HG03097 (cell line): ENCODE measurements at regions not wholly inside any gene's neighbourhood (a gene's known extent, or its start where the extent isn't known, plus 50 kb on each side); places are given as distances from the start of the nearest gene placed in this dataset.
A peak's percentile ranks its signal among the peaks of the same experiment; 100 is the strongest.
"Not testable (repeated sequence)": the region's sequence is repeated elsewhere in the genome, so short reads cannot be mapped to it uniquely, and the experiment has no call there.

ENCODE experiments used
- ATAC-seq: cut with Tn5 transposase; IDR thresholded peaks from one replicate; pipeline ENCODE4 v1.9.1; 2021; ENCODE audit not compliant: unreplicated experiment, low FRiP score

- no peak for ATAC-seq
Measured at GRCh38 chr1:194076646-194077045, 890.2 kb upstream of the B3GALT2 start.

GRCh38 chr1:194073833-194074232 lies 887.4 kb upstream of the B3GALT2 start:
- ATAC-seq = no peak

- no peak for ATAC-seq
Measured at GRCh38 chr1:194071205-194071604, 884.8 kb upstream of the B3GALT2 start.

- ATAC-seq = no peak
Measured at GRCh38 chr1:194069831-194070218, 883.4 kb upstream of the B3GALT2 start.

DNA sequence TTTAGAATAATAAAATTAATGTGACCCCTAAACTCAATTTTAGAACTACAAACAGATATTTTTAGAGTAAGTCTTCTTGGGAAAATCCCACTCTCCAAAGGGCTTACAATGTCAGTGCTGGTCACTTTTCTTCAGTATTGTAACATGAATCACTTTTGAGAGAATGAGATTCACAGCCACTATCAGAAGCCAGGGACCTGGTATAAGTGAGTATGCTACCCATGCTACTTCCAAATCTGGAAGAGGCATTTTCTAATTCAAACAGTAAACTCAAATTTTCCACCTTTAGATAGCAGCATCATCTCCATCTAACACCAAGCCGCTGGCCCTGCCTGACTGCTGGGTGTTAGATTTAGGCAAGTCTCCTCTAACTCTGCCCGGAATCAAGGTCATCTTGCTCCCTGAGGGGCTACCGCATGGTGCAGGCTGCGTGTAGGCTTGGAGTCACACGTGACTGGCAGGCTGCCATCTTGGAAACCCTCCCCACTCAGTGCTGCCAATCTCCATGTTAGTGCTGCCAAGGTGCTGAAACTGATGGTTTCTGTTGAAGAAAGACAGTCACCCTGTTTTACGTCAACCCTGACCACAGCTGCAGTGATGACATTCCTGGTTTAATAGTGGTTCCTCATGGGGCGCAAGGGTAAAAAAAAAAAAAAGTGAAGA lies 882.9 kb upstream of the B3GALT2 start:
- no peak for ATAC-seq

DNA sequence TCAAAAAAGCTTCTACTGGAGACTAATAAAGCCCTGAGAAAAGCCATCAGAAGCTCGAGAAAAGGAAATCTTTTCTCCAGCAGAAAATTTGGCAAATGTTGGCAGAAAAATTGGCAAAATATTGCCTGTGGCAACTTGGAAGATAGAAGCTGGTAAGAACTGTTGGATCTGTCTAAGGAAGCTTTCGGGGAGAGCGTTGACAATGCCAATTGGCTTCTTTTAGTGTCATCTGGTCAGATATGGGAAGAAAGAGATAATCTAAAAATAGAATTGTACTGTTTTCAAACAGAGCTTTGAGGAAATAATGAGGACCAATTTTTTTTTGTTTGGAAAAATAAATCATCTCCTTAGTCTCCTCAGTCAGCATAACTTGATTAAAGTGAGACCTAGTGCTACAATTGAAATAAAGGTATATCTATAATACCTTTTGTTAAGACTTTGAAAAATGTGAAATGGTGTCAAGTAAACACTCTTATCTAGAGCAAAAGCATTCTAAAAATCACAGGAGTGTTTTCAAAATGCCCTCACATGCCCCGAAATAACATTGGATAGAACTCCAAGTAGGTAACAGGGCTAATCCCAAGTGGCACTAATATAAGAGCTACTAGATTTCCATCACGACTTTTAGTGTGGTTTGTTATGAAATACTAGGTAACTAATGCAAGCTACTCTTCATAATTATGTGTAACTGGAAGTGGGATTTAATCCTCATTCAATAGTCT lies 882.2 kb upstream of the B3GALT2 start:
- no peak for ATAC-seq

DNA sequence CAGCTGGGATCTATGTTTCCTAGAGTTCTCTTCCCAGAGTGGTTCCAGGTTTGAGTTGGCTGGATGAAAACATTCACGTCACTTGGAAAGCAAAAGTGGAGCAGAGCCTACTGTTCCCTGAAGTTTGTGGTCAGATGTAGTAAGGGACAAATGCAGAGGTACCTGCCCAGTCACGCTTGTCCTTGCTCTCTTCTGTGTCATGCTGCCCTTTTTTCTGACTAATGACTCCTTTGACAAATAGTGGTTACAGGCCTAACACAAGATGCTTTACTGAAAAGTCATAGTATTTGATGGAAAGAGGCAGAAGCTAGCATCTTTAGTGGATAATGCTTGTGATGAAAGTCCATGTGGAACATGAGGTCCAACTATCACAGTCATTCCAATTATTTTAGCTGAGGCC lies 881.4 kb upstream of the B3GALT2 start:
- ATAC-seq = no peak

DNA sequence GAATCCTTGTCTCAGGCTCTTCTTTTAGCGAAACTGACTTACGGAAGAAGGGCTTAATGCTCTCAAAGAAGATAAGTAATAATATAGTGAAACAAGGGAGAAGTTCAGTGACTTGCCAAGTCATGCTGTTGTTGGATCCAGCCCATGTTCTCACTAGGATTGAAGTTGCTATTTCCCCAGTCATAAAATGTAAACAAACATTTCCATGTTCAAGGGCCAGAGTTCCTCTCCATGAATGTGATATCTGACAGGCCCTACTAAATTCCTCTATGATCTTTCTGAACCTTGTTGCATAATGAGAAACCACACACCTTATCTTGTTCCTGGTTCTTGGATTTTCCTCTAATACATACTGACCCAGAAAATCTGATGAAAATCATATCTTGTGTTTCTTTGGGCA lies 876.5 kb upstream of the B3GALT2 start:
- ATAC-seq = no peak

GRCh38 chr1:194062526-194062925 lies 876.1 kb upstream of the B3GALT2 start:
- ATAC-seq = no peak

GRCh38 chr1:194060481-194060880 lies 874.1 kb upstream of the B3GALT2 start:
- no peak for ATAC-seq

GRCh38 chr1:194058268-194058667 lies 871.9 kb upstream of the B3GALT2 start:
- ATAC-seq = not testable (repeated sequence)

GRCh38 chr1:194056169-194056568 lies 869.8 kb upstream of the B3GALT2 start:
- no peak for ATAC-seq

- no peak for ATAC-seq
Measured at GRCh38 chr1:194055536-194055935, 869.1 kb upstream of the B3GALT2 start.

DNA sequence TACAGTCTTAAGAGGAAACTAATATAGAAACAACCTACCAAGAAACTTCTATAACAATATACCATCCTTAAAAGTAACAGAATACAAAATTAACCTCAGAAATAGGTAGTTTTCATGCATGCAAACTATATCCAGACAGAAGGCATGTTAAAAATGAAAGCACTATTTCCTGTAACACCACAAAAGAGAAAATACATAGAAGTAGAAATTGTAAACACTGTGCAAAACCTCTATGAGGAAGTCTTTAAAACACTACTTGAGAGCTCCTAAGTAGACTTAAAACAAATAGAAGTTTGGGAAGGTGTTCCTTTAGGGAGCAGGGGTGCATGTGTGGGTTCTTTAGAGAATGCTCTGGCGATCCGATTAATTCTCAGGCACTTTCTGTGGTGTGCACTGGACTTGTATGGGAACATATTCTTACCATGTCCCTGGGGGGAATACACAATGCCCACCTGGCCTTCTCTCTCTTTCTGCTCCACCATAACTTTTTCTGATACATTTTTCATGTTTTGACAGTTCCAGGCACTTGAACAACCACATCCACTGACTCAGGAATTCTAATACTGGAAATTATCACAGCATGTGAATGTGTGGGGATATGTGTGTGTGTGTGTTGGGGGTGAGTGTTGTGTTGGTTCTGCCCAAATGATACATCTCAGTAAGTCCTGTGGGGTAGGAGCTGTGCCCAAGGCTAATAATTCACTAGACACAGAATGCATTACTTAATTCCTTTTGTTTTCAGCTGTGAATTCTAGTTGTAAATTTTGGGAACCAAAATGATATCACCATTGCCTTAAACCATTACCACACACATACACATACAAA lies 866.3 kb upstream of the B3GALT2 start:
- peak; percentile 52 for ATAC-seq

DNA sequence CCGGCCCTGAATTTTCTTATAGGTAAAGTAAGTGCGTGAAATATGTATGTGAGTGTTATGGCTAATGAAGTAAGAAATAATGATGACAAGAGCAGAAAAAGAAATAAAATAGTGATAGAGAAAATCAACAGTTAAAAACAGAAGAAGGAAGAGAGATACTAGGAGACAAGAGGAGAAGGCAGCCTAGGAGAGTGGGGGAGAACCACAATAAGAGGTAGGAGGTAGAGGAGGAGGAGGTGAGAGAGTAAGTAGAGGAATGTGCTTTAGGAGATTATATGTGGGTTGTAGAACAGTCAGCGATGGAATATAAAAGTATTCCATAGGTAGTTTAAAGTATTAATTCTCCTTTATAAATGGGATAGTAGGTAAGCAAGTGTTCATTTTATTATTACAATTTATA lies 861.5 kb upstream of the B3GALT2 start:
- no peak for ATAC-seq

DNA sequence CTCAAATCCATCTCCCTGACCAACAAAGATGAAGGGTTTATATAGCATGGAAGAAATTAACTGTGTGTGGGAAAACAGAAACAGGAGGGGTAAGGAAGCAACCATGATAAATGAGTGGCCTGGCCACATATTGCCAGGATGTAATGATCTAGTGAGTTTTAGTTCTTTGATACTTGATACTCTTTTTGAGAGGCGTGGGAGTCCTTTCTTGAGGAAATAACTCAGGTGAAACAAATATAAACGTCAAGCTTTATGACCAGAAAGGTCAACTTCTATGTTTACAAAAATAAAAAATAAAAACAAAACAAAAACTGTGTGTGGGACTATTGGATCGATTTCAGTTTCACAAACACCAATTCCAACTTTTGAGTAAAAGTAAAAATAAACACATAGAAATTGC lies 860.8 kb upstream of the B3GALT2 start:
- ATAC-seq = no peak

GRCh38 chr1:194045416-194045815 lies 859.0 kb upstream of the B3GALT2 start:
- ATAC-seq = no peak

- ATAC-seq = no peak
Measured at GRCh38 chr1:194044892-194045291, 858.5 kb upstream of the B3GALT2 start.

- ATAC-seq = no peak
Measured at GRCh38 chr1:194043984-194044755, 857.8 kb upstream of the B3GALT2 start.

DNA sequence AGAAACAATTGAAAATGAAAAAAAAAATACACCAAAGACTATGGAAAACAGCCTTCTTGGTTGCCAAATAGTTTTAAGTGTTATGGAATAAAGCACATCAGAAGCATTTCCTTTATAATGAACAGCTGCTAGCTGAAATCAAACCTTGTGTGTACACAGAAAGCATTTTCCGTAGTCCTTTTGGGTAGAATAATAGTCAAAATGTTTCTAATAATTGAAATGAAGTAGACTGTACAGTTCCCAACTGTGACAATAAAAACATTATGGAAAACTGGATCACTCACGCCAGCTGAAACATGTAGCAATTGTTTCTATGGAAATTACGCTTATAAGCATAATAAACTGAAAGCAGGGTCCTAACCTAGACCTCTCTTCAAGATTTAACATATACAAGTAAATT lies 856.3 kb upstream of the B3GALT2 start:
- ATAC-seq = no peak

- no peak for ATAC-seq
Measured at GRCh38 chr1:194040496-194040895, 854.1 kb upstream of the B3GALT2 start.
